ENCODE measurements at regions not wholly inside any gene's neighbourhood (a gene's known extent, or its start where the extent isn't known, plus 50 kb on each side); places are given as distances from the start of the nearest gene placed in this dataset.
"Not testable (repeated sequence)": the region's sequence is repeated elsewhere in the genome, so short reads cannot be mapped to it uniquely, and the experiment has no call there.

DNA sequence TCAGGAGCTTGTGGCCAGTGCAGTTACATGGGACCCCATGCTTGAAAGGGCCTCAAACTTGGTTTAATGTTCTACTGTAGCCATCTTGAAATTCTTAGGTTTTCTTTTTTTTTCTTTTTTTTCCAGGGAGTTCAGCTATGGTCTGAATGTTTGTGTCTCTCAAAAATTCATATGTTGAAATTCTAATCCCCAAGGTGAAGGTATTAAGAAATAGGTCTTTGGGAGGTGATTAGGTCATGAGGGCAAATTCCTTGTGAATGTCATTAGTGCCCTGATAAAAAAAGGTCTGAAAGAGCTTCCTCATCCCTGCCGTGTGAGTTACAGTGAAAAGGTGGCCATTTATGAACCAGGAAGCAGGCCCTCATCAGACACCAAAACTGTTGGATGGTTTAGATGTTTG is 324.1 kb downstream of the C12orf75 start:
- H3K4me3 ChIP-seq (replicated peaks; ENCODE audit: low read depth, low read length), result no peak overlapping the region
- TF ChIP-seq CTCF (IDR thresholded peaks at IDR 0.05; ENCODE audit: low read depth, low read length, missing control alignments), result no peak
- DNase-seq (ENCODE audit: extremely low read depth, low read depth), result no peak

- TF ChIP-seq CTCF (IDR thresholded peaks at IDR 0.05; ENCODE audit: low read depth, low read length, missing control alignments), result no peak
- no peak overlapping the region for H3K4me3 ChIP-seq (replicated peaks; ENCODE audit: low read depth, low read length)
- no peak for DNase-seq (ENCODE audit: extremely low read depth, low read depth)
Observed at GRCh38 chr12:105658389-105658788, 327.9 kb downstream of the C12orf75 start.

GRCh38 chr12:105659355-105660075 is 329.0 kb downstream of the C12orf75 start:
- no peak for DNase-seq (ENCODE audit: extremely low read depth, low read depth)
- no peak overlapping the region for H3K4me3 ChIP-seq (replicated peaks; ENCODE audit: low read depth, low read length)
- TF ChIP-seq CTCF (IDR thresholded peaks at IDR 0.05; ENCODE audit: low read depth, low read length, missing control alignments), result no peak

GRCh38 chr12:105664765-105665164 is 334.3 kb downstream of the C12orf75 start:
- not testable (repeated sequence) for DNase-seq (ENCODE audit: extremely low read depth, low read depth); H3K4me3 ChIP-seq (replicated peaks; ENCODE audit: low read depth, low read length)

- no peak for DNase-seq (ENCODE audit: extremely low read depth, low read depth)
- no peak for TF ChIP-seq CTCF (IDR thresholded peaks at IDR 0.05; ENCODE audit: low read depth, low read length, missing control alignments)
- no peak overlapping the region for H3K4me3 ChIP-seq (replicated peaks; ENCODE audit: low read depth, low read length)
Observed at GRCh38 chr12:105665366-105665765, 334.9 kb downstream of the C12orf75 start.

DNA sequence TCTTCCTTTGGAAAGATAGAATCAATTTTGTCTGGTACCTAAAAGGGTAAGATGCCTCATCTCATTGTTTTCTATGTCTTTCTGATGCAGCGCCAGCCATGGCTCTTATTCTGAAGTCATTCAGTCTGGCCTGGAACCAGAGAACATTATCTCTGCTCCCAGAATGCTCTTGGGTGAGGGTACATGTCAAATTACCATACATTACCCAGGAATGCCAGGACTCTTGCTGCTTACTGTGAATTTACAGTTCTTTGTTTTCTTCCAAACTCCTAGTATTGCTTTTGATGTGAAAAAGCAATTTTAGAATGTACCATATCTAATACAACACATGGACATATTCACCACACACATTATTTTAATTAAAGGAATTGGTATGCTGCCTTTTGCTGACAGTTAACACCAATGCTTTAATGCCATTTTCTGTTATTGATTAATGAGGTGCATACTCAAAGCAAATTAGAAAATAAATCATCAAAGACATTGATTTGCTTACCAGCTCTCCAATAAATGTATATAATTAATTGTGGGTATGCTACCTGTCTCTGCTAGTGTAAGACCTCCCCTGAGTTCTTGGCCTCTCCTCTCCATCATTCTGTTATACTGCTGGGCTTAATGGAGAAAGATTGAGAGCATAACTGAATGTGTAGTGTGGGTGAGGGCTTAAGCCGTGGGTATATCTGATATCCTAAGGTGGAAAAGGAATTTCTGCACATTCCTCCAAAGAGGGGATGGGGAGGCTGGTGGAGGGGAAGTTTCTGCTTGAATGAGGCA is 337.7 kb downstream of the C12orf75 start:
- no peak for TF ChIP-seq CTCF (IDR thresholded peaks at IDR 0.05; ENCODE audit: low read depth, low read length, missing control alignments)
- H3K4me3 ChIP-seq (replicated peaks; ENCODE audit: low read depth, low read length), result no peak overlapping the region
- DNase-seq (ENCODE audit: extremely low read depth, low read depth), result no peak

DNA sequence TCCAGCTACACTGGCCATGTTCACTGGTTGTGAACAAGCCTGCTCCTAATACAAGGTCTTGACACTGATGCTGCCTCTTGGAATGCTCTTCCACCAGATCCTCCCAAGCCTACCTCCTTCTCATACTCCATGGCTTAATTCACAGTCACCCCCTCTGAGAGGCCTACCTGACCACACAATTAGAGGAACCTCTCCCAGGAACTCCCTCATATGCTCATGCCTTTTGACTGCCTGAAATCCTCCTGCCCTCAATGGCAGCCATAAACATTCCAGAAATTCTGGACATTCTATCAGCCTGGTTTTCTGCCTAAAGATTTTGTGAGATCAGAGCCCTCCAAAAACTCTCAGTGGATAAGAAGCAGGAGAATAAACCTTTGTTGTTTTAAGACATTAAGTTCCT is 340.2 kb downstream of the C12orf75 start:
- no peak for DNase-seq (ENCODE audit: extremely low read depth, low read depth)
- no peak for TF ChIP-seq CTCF (IDR thresholded peaks at IDR 0.05; ENCODE audit: low read depth, low read length, missing control alignments)
- H3K4me3 ChIP-seq (replicated peaks; ENCODE audit: low read depth, low read length), result no peak overlapping the region
